HAP-1 (cell line): ENCODE measurements at regions not wholly inside any gene's neighbourhood (a gene's known extent, or its start where the extent isn't known, plus 50 kb on each side); places are given as distances from the start of the nearest gene placed in this dataset.
"Not testable (repeated sequence)": the region's sequence is repeated elsewhere in the genome, so short reads cannot be mapped to it uniquely, and the experiment has no call there.

Experiments
- DNase-seq, 2 experiments: peaks; one replicate each; pipeline ENCODE4 v3.0.0-alpha.2; 2016 to 2020; ENCODE audit warnings: low spot score in 2 of 2
- H3K27me3 ChIP-seq: fragments of 250-450 bp; sonication (Bioruptor Pico); 2 replicates; pipeline ENCODE4 v1.5.1; 2020; ENCODE audit warnings: low read depth, mild to moderate bottlenecking, moderate library complexity
- H3K36me3 ChIP-seq: fragments of 250-450 bp; sonication (Bioruptor Pico); replicated peaks from 2 replicates; pipeline ENCODE4 v1.5.1; 2020; ENCODE audit warnings: mild to moderate bottlenecking
- H3K4me1 ChIP-seq: fragments of 250-450 bp; sonication (Bioruptor Pico); 2 replicates; pipeline ENCODE4 v1.5.1; 2020; ENCODE audit warnings: mild to moderate bottlenecking
- H3K4me3 ChIP-seq: fragments of 250-450 bp; sonication (Bioruptor Pico); 2 replicates; pipeline ENCODE4 v1.5.1; 2020; ENCODE audit warnings: mild to moderate bottlenecking, moderate library complexity
- H3K9me3 ChIP-seq: fragments of 250-450 bp; sonication (Bioruptor Pico); 2 replicates; pipeline ENCODE4 v1.5.1; 2020; ENCODE audit warnings: mild to moderate bottlenecking, moderate library complexity
- in situ Hi-C: fragments of 300-500 bp; cut with MboI; formaldehyde crosslinking; loops from 3 replicates; pipeline ENCODE4 v1.14.3; 2020; ENCODE audit warnings: low sequenced_read_pairs, inconsistent platforms, mixed read lengths

- not testable (repeated sequence) for H3K4me1 ChIP-seq, DNase-seq
- in situ Hi-C loops = loop anchor here (25.0 kb wide), 1 partner anchor 698 kb away; no protein-coding TSS in a partner anchor
Observed at GRCh38 chr5:1635477-1635876, 111.7 kb upstream of the LPCAT1 start.

GRCh38 chr5:1634337-1634661, 110.5 kb upstream of the LPCAT1 start:
- Histone ChIP-seq H3K9me3 (no peaks in the 10 kb centered on the region), H3K4me3 (no peak overlapping the region), H3K27me3 (no peaks in the 10 kb centered on the region), H3K36me3 (no peaks in the 10 kb centered on the region), H3K4me1 (no peaks in the 10 kb centered on the region)
- DNase-seq = no peak
- in situ Hi-C loops = loop anchor here (25.0 kb wide), 1 partner anchor 697 kb away; no protein-coding TSS in a partner anchor

More at GRCh38 chr5:1635477-1635876, 111.7 kb upstream of the LPCAT1 start:
- not testable (repeated sequence) for H3K9me3 ChIP-seq, H3K4me3 ChIP-seq, H3K27me3 ChIP-seq, H3K36me3 ChIP-seq

GRCh38 chr5:1633605-1634336, 110.0 kb upstream of the LPCAT1 start:
- in situ Hi-C loops = loop anchor here (25.0 kb wide), 1 partner anchor 696 kb away; no protein-coding TSS in a partner anchor
- H3K9me3 ChIP-seq = no peaks in the 10 kb centered on the region
- no peaks in the 10 kb centered on the region for H3K36me3 ChIP-seq
- no peak for DNase-seq
- no peaks in the 10 kb centered on the region for H3K4me1 ChIP-seq
- no peaks in the 10 kb centered on the region for H3K27me3 ChIP-seq
- no peak overlapping the region for H3K4me3 ChIP-seq

GRCh38 chr5:1631004-1631403, 107.2 kb upstream of the LPCAT1 start:
- in situ Hi-C loops = loop anchor here (25.0 kb wide), 1 partner anchor 694 kb away; no protein-coding TSS in a partner anchor
- H3K36me3 ChIP-seq, H3K4me3 ChIP-seq, DNase-seq, H3K9me3 ChIP-seq, H3K27me3 ChIP-seq, H3K4me1 ChIP-seq: not testable (repeated sequence)

GRCh38 chr5:1626397-1626796, 102.6 kb upstream of the LPCAT1 start:
- not testable (repeated sequence) for DNase-seq, H3K4me1 ChIP-seq
- in situ Hi-C loops = loop anchor here (25.0 kb wide), 1 partner anchor 689 kb away; no protein-coding TSS in a partner anchor

GRCh38 chr5:1619531-1619930, 95.8 kb upstream of the LPCAT1 start:
- H3K9me3 ChIP-seq, H3K4me1 ChIP-seq, DNase-seq, in situ Hi-C loops, H3K36me3 ChIP-seq, H3K27me3 ChIP-seq, H3K4me3 ChIP-seq: not testable (repeated sequence)

More at GRCh38 chr5:1626397-1626796, 102.6 kb upstream of the LPCAT1 start:
- H3K36me3 ChIP-seq, H3K9me3 ChIP-seq, H3K27me3 ChIP-seq, H3K4me3 ChIP-seq: not testable (repeated sequence)

GRCh38 chr5:1618296-1618865, 94.6 kb upstream of the LPCAT1 start:
- H3K9me3 ChIP-seq, in situ Hi-C loops, H3K4me3 ChIP-seq, DNase-seq, H3K4me1 ChIP-seq, H3K36me3 ChIP-seq, H3K27me3 ChIP-seq: not testable (repeated sequence)

- H3K36me3 ChIP-seq, H3K4me1 ChIP-seq, H3K9me3 ChIP-seq, H3K4me3 ChIP-seq, DNase-seq, H3K27me3 ChIP-seq, in situ Hi-C loops: not testable (repeated sequence)
Observed at GRCh38 chr5:1617236-1617755, 93.5 kb upstream of the LPCAT1 start.

- H3K9me3 ChIP-seq, H3K4me3 ChIP-seq, DNase-seq, H3K36me3 ChIP-seq, H3K27me3 ChIP-seq, in situ Hi-C loops, H3K4me1 ChIP-seq: not testable (repeated sequence)
Observed at GRCh38 chr5:1613515-1613914, 89.8 kb upstream of the LPCAT1 start.

- H3K4me3 ChIP-seq, H3K27me3 ChIP-seq, H3K9me3 ChIP-seq, DNase-seq, H3K4me1 ChIP-seq, in situ Hi-C loops, H3K36me3 ChIP-seq: not testable (repeated sequence)
Observed at GRCh38 chr5:1610526-1610925, 86.8 kb upstream of the LPCAT1 start.

GRCh38 chr5:1609111-1609510, 85.4 kb upstream of the LPCAT1 start:
- H3K4me1 ChIP-seq, H3K9me3 ChIP-seq, DNase-seq, in situ Hi-C loops, H3K4me3 ChIP-seq, H3K36me3 ChIP-seq, H3K27me3 ChIP-seq: not testable (repeated sequence)

- DNase-seq, H3K4me3 ChIP-seq, H3K4me1 ChIP-seq, in situ Hi-C loops, H3K36me3 ChIP-seq, H3K27me3 ChIP-seq, H3K9me3 ChIP-seq: not testable (repeated sequence)
Observed at GRCh38 chr5:1608336-1608735, 84.6 kb upstream of the LPCAT1 start.

GRCh38 chr5:1606951-1607350, 83.2 kb upstream of the LPCAT1 start:
- H3K27me3 ChIP-seq, in situ Hi-C loops, H3K4me3 ChIP-seq: not testable (repeated sequence)

GRCh38 chr5:1603916-1604315, 80.2 kb upstream of the LPCAT1 start:
- in situ Hi-C loops, H3K9me3 ChIP-seq, H3K36me3 ChIP-seq, DNase-seq, H3K4me3 ChIP-seq, H3K4me1 ChIP-seq, H3K27me3 ChIP-seq: not testable (repeated sequence)

More at GRCh38 chr5:1606951-1607350, 83.2 kb upstream of the LPCAT1 start:
- H3K36me3 ChIP-seq, H3K9me3 ChIP-seq, H3K4me1 ChIP-seq, DNase-seq: not testable (repeated sequence)
